ENCODE measurements at regions not wholly inside any gene's neighbourhood (a gene's known extent, or its start where the extent isn't known, plus 50 kb on each side); places are given as distances from the start of the nearest gene placed in this dataset.

DNA sequence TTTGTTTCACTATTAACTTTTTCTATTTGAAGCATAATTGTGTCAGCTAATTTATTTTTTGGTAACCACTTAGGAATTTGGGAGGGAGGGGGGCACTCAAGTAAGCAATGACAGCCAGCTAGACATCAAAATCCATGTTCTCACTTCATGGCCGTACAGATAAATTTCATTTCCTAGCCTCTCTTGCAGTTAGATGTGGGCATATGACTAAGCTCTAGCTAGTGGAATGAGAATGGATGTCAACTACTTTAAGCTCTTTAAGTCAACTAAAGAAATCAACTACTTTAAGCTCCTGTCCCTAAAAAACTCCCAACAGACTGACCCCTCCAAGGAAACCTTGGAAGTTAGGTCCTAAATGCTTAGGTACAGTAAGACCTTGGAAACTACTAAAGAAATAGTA, 92.0 kb downstream of the KCNRG start:
- no peaks in the 10 kb centered on the region for H3K79me1 ChIP-seq (ENCODE audit: low read length)
- no peaks in the 10 kb centered on the region for H3K4me1 ChIP-seq (ENCODE audit: control insufficient read depth, low read depth, low read length)
- no peaks in the 10 kb centered on the region for H3K79me2 ChIP-seq (ENCODE audit: control insufficient read depth, insufficient read depth, low read length)
- H3K4ac ChIP-seq (ENCODE audit: low read depth, low read length) = no peak overlapping the region
- H3K23ac ChIP-seq (ENCODE audit: low read length) = no peak overlapping the region
- no peak overlapping the region for H3K4me2 ChIP-seq (ENCODE audit: low read length)
- WGBS (ENCODE audit: extremely low coverage, insufficient coverage, low lambda C conversion rate) = no CpG with 5 or more reads among the region's 1 CpG
- H4K8ac ChIP-seq (ENCODE audit: low read depth, low read length) = no peak overlapping the region
- no peak overlapping the region for H4K5ac ChIP-seq (ENCODE audit: low read length)
- H3K36me3 ChIP-seq (ENCODE audit: control insufficient read depth, insufficient read depth, low read length) = no peaks in the 10 kb centered on the region
- H2BK5ac ChIP-seq (ENCODE audit: low read length) = no peak overlapping the region
- no peak overlapping the region for H3K27ac ChIP-seq (ENCODE audit: low read depth, low read length)
- H3K56ac ChIP-seq (ENCODE audit: low read length) = no peak overlapping the region
- DNase-seq = no peak
- H2BK120ac ChIP-seq (ENCODE audit: low read depth, low read length) = no peak overlapping the region
- H3K18ac ChIP-seq (ENCODE audit: low read length) = no peak overlapping the region
- H3K4me3 ChIP-seq (ENCODE audit: low read length) = no peak overlapping the region
- H2BK15ac ChIP-seq (replicated peaks; ENCODE audit: low read depth) = no peak overlapping the region
- no peak overlapping the region for H2AK5ac ChIP-seq (ENCODE audit: low read length)
- H3K9ac ChIP-seq (ENCODE audit: low read length) = no peak overlapping the region
- H3K27me3 ChIP-seq (ENCODE audit: insufficient read depth, low read length, poor library complexity) = no peaks in the 10 kb centered on the region

- no peak overlapping the region for H4K5ac ChIP-seq (ENCODE audit: low read length)
- no CpG with 5 or more reads among the region's 2 CpGs for WGBS (ENCODE audit: extremely low coverage, insufficient coverage, low lambda C conversion rate)
These were observed 99.7 kb downstream of the KCNRG start for GRCh38 chr13:50114961-50115360.

GRCh38 chr13:50115695-50116094, 100.5 kb downstream of the KCNRG start:
- Histone ChIP-seq H2AK5ac (ENCODE audit: low read length) (no peak overlapping the region), H2BK120ac (ENCODE audit: low read depth, low read length) (no peak overlapping the region), H3K79me1 (ENCODE audit: low read length) (no peaks in the 10 kb centered on the region), H3K18ac (ENCODE audit: low read length) (no peak overlapping the region), H3K27ac (ENCODE audit: low read depth, low read length) (no peak overlapping the region), H3K4ac (ENCODE audit: low read depth, low read length) (no peak overlapping the region), H3K9ac (ENCODE audit: low read length) (no peak overlapping the region), H4K5ac (ENCODE audit: low read length) (no peak overlapping the region), H3K79me2 (ENCODE audit: control insufficient read depth, insufficient read depth, low read length) (no peaks in the 10 kb centered on the region), H3K36me3 (ENCODE audit: control insufficient read depth, insufficient read depth, low read length) (no peaks in the 10 kb centered on the region), H2BK5ac (ENCODE audit: low read length) (no peak overlapping the region), H3K4me3 (ENCODE audit: low read length) (no peak overlapping the region), H3K56ac (ENCODE audit: low read length) (no peak overlapping the region), H3K4me1 (ENCODE audit: control insufficient read depth, low read depth, low read length) (no peaks in the 10 kb centered on the region), H2BK15ac (replicated peaks; ENCODE audit: low read depth) (no peak overlapping the region), H3K27me3 (ENCODE audit: insufficient read depth, low read length, poor library complexity) (peaks cover under 1% of the 10 kb centered on the region), H3K23ac (ENCODE audit: low read length) (no peak overlapping the region), H4K8ac (ENCODE audit: low read depth, low read length) (no peak overlapping the region), H3K4me2 (ENCODE audit: low read length) (no peak overlapping the region)
- DNase-seq = no peak
- WGBS (ENCODE audit: extremely low coverage, insufficient coverage, low lambda C conversion rate) = 100% methylated on average over 1 of the region's 3 CpGs

More at GRCh38 chr13:50114961-50115360, 99.7 kb downstream of the KCNRG start:
- Histone ChIP-seq H2BK120ac (ENCODE audit: low read depth, low read length) (no peak overlapping the region), H3K4ac (ENCODE audit: low read depth, low read length) (no peak overlapping the region), H3K36me3 (ENCODE audit: control insufficient read depth, insufficient read depth, low read length) (no peaks in the 10 kb centered on the region), H3K79me1 (ENCODE audit: low read length) (no peaks in the 10 kb centered on the region), H3K9ac (ENCODE audit: low read length) (no peak overlapping the region), H3K56ac (ENCODE audit: low read length) (no peak overlapping the region), H3K23ac (ENCODE audit: low read length) (no peak overlapping the region), H2BK5ac (ENCODE audit: low read length) (no peak overlapping the region), H3K27me3 (ENCODE audit: insufficient read depth, low read length, poor library complexity) (no peaks in the 10 kb centered on the region), H3K18ac (ENCODE audit: low read length) (no peak overlapping the region), H3K79me2 (ENCODE audit: control insufficient read depth, insufficient read depth, low read length) (no peaks in the 10 kb centered on the region), H2BK15ac (replicated peaks; ENCODE audit: low read depth) (no peak overlapping the region), H3K27ac (ENCODE audit: low read depth, low read length) (no peak overlapping the region), H3K4me2 (ENCODE audit: low read length) (no peak overlapping the region), H3K4me3 (ENCODE audit: low read length) (no peak overlapping the region), H2AK5ac (ENCODE audit: low read length) (no peak overlapping the region), H3K4me1 (ENCODE audit: control insufficient read depth, low read depth, low read length) (no peaks in the 10 kb centered on the region), H4K8ac (ENCODE audit: low read depth, low read length) (no peak overlapping the region)
- no peak for DNase-seq

DNA sequence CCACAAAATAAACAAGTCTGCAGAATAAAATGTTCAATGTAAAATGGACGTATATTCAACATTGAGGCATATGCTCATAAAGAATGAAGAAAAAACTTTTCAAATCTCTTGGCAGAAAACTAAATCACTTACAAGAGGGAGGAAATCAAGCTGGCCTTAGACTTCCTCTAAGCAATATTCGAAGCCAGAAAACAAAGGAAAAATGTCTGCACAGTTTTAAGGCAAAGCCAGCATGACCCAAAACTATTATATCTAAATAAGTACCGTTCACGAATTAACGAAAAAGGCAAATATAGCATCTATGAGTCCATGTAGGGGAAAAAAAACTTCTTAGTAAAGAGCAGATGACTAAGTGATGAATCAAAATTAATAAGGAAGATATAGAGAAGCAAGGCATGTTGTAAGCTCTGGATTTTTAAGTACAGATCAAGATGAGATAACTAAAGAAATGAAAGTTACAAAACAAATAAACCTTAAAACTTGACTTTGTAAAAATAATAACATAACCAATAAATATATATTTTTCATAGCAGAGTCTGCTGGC, 101.3 kb downstream of the KCNRG start:
- Histone ChIP-seq H3K79me1 (ENCODE audit: low read length) (no peaks in the 10 kb centered on the region), H3K4me3 (ENCODE audit: low read length) (no peak overlapping the region), H3K4ac (ENCODE audit: low read depth, low read length) (no peak overlapping the region), H3K27me3 (ENCODE audit: insufficient read depth, low read length, poor library complexity) (peaks cover 2% of the 10 kb centered on the region), H3K36me3 (ENCODE audit: control insufficient read depth, insufficient read depth, low read length) (no peaks in the 10 kb centered on the region), H4K8ac (ENCODE audit: low read depth, low read length) (no peak overlapping the region), H3K56ac (ENCODE audit: low read length) (no peak overlapping the region), H3K79me2 (ENCODE audit: control insufficient read depth, insufficient read depth, low read length) (no peaks in the 10 kb centered on the region), H2BK5ac (ENCODE audit: low read length) (no peak overlapping the region), H2AK5ac (ENCODE audit: low read length) (no peak overlapping the region), H3K18ac (ENCODE audit: low read length) (no peak overlapping the region), H2BK120ac (ENCODE audit: low read depth, low read length) (no peak overlapping the region), H3K27ac (ENCODE audit: low read depth, low read length) (no peak overlapping the region), H4K5ac (ENCODE audit: low read length) (no peak overlapping the region), H2BK15ac (replicated peaks; ENCODE audit: low read depth) (no peak overlapping the region), H3K23ac (ENCODE audit: low read length) (no peak overlapping the region), H3K4me2 (ENCODE audit: low read length) (no peak overlapping the region), H3K4me1 (ENCODE audit: control insufficient read depth, low read depth, low read length) (peaks cover under 1% of the 10 kb centered on the region), H3K9ac (ENCODE audit: low read length) (no peak overlapping the region)
- no peak for DNase-seq
- WGBS (ENCODE audit: extremely low coverage, insufficient coverage, low lambda C conversion rate) = no CpG with 5 or more reads among the region's 5 CpGs

DNA sequence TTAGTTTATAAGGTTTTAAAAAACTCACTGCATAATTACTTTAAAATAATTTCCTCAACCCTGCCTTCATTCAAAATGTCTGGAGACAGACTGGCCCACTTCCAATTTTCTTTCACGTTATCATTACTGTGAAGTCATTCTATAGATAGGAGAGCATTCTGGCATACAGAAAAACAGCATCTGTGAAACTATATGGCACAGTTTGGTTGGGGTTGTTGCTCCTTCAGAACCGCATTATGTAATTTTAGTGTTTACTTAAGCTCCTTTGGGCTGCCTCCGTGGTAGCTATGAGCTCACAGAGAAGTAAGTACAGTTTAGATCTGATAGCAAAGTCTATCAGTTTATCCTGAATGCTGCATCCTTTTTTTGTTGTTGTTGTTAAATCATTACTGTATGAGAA, 104.3 kb downstream of the KCNRG start:
- WGBS (ENCODE audit: extremely low coverage, insufficient coverage, low lambda C conversion rate) = no CpG with 5 or more reads among the region's 3 CpGs
- no peak for DNase-seq
- Histone ChIP-seq H3K9ac (ENCODE audit: low read length) (no peak overlapping the region), H2BK15ac (replicated peaks; ENCODE audit: low read depth) (no peak overlapping the region), H3K4me2 (ENCODE audit: low read length) (no peak overlapping the region), H4K8ac (ENCODE audit: low read depth, low read length) (no peak overlapping the region), H3K4ac (ENCODE audit: low read depth, low read length) (no peak overlapping the region), H3K4me3 (ENCODE audit: low read length) (no peak overlapping the region), H3K18ac (ENCODE audit: low read length) (no peak overlapping the region), H2AK5ac (ENCODE audit: low read length) (no peak overlapping the region), H2BK5ac (ENCODE audit: low read length) (no peak overlapping the region), H3K27me3 (ENCODE audit: insufficient read depth, low read length, poor library complexity) (peaks cover 14% of the 10 kb centered on the region), H3K79me2 (ENCODE audit: control insufficient read depth, insufficient read depth, low read length) (no peaks in the 10 kb centered on the region), H3K4me1 (ENCODE audit: control insufficient read depth, low read depth, low read length) (peaks cover 12% of the 10 kb centered on the region), H3K27ac (ENCODE audit: low read depth, low read length) (no peak overlapping the region), H2BK120ac (ENCODE audit: low read depth, low read length) (no peak overlapping the region), H3K79me1 (ENCODE audit: low read length) (no peaks in the 10 kb centered on the region), H3K56ac (ENCODE audit: low read length) (no peak overlapping the region), H3K36me3 (ENCODE audit: control insufficient read depth, insufficient read depth, low read length) (no peaks in the 10 kb centered on the region), H4K5ac (ENCODE audit: low read length) (no peak overlapping the region), H3K23ac (ENCODE audit: low read length) (no peak overlapping the region)

- peaks cover 30% of the 10 kb centered on the region for H3K27me3 ChIP-seq (ENCODE audit: insufficient read depth, low read length, poor library complexity)
- no peak overlapping the region for H3K9ac ChIP-seq (ENCODE audit: low read length)
- no peaks in the 10 kb centered on the region for H3K79me1 ChIP-seq (ENCODE audit: low read length)
- WGBS (ENCODE audit: extremely low coverage, insufficient coverage, low lambda C conversion rate) = no CpG with 5 or more reads among the region's 1 CpG
- H3K27ac ChIP-seq (ENCODE audit: low read depth, low read length) = no peak overlapping the region
- H4K8ac ChIP-seq (ENCODE audit: low read depth, low read length) = no peak overlapping the region
- H3K79me2 ChIP-seq (ENCODE audit: control insufficient read depth, insufficient read depth, low read length) = no peaks in the 10 kb centered on the region
- DNase-seq = peak; percentile 2
- H3K56ac ChIP-seq (ENCODE audit: low read length) = no peak overlapping the region
- H3K4ac ChIP-seq (ENCODE audit: low read depth, low read length) = no peak overlapping the region
- no peak overlapping the region for H2BK120ac ChIP-seq (ENCODE audit: low read depth, low read length)
- no peaks in the 10 kb centered on the region for H3K36me3 ChIP-seq (ENCODE audit: control insufficient read depth, insufficient read depth, low read length)
- no peak overlapping the region for H2BK5ac ChIP-seq (ENCODE audit: low read length)
- no peak overlapping the region for H4K5ac ChIP-seq (ENCODE audit: low read length)
- H2BK15ac ChIP-seq (replicated peaks; ENCODE audit: low read depth) = no peak overlapping the region
- no peak overlapping the region for H3K23ac ChIP-seq (ENCODE audit: low read length)
- H3K4me3 ChIP-seq (ENCODE audit: low read length) = no peak overlapping the region
- peaks cover 12% of the 10 kb centered on the region for H3K4me1 ChIP-seq (ENCODE audit: control insufficient read depth, low read depth, low read length)
- H2AK5ac ChIP-seq (ENCODE audit: low read length) = no peak overlapping the region
- H3K18ac ChIP-seq (ENCODE audit: low read length) = no peak overlapping the region
- H3K4me2 ChIP-seq (ENCODE audit: low read length) = no peak overlapping the region
These were observed 107.2 kb downstream of the KCNRG start for GRCh38 chr13:50122455-50122854.
